Mesothelial cell of epicardium (in vitro differentiated cells): ENCODE measurements at regions not wholly inside any gene's neighbourhood (a gene's known extent, or its start where the extent isn't known, plus 50 kb on each side); places are given as distances from the start of the nearest gene placed in this dataset.
A peak's percentile ranks its signal among the peaks of the same experiment; 100 is the strongest.

Experiments
- DNase-seq, 2 experiments: peaks; one replicate each; pipeline ENCODE4 v3.0.0; 2021; ENCODE audit warnings: low spot score in 2 of 2; ENCODE audit not compliant: unreplicated experiment in 2 of 2
- H3K27ac Mint-ChIP-seq: 2 replicates; pipeline ENCODE4 v1.8.0; 2021; ENCODE audit warnings: mixed read lengths
- H3K27me3 Mint-ChIP-seq: 2 replicates; pipeline ENCODE4 v1.8.0; 2021; ENCODE audit warnings: low read depth, mixed read lengths
- H3K36me3 Mint-ChIP-seq: 2 replicates; pipeline ENCODE4 v1.8.0; 2021; ENCODE audit warnings: mixed read lengths
- H3K4me1 Mint-ChIP-seq: 2 replicates; pipeline ENCODE4 v1.8.0; 2021; ENCODE audit warnings: mixed read lengths
- H3K4me3 Mint-ChIP-seq: 2 replicates; pipeline ENCODE4 v1.8.0; 2021; ENCODE audit warnings: mild to moderate bottlenecking, moderate library complexity, mixed read lengths
- H3K9me3 Mint-ChIP-seq: 2 replicates; pipeline ENCODE4 v1.8.0; 2021; ENCODE audit warnings: mixed read lengths
- CTCF ChIP-seq: fragments of 200-600 bp; sonication (generic); IDR thresholded peaks from one replicate; pipeline ENCODE4 v1.5.0; 2021; ENCODE audit warnings: antibody characterized with exemption; ENCODE audit not compliant: unreplicated experiment

- Mint-ChIP-seq H3K27ac (no peak overlapping the region), H3K27me3 (peaks cover 37% of the 10 kb centered on the region), H3K36me3 (no peaks in the 10 kb centered on the region), H3K4me3 (no peak overlapping the region), H3K4me1 (no peaks in the 10 kb centered on the region), H3K9me3 (peaks cover 4% of the 10 kb centered on the region)
- DNase-seq, result peak; percentile 35 to 72
- TF ChIP-seq CTCF, result peak; percentile 67
Measured at GRCh38 chr4:154982187-154983047, 201.3 kb downstream of the RBM46 start.

GRCh38 chr4:154983714-154984113 lies 202.6 kb downstream of the RBM46 start:
- no peaks in the 10 kb centered on the region for H3K4me1 Mint-ChIP-seq
- no peak for TF ChIP-seq CTCF
- peaks cover 37% of the 10 kb centered on the region for H3K27me3 Mint-ChIP-seq
- DNase-seq, result no peak
- H3K4me3 Mint-ChIP-seq, result no peak overlapping the region
- no peak overlapping the region for H3K27ac Mint-ChIP-seq
- no peaks in the 10 kb centered on the region for H3K36me3 Mint-ChIP-seq
- H3K9me3 Mint-ChIP-seq, result peaks cover 4% of the 10 kb centered on the region

GRCh38 chr4:154984148-154984547 lies 203.1 kb downstream of the RBM46 start:
- no peaks in the 10 kb centered on the region for H3K36me3 Mint-ChIP-seq
- H3K4me3 Mint-ChIP-seq, result no peak overlapping the region
- peaks cover 37% of the 10 kb centered on the region for H3K27me3 Mint-ChIP-seq

GRCh38 chr4:154984616-154985015 lies 203.5 kb downstream of the RBM46 start:
- Mint-ChIP-seq H3K27ac (no peak overlapping the region), H3K36me3 (no peaks in the 10 kb centered on the region), H3K4me1 (no peaks in the 10 kb centered on the region), H3K27me3 (peaks cover 37% of the 10 kb centered on the region), H3K4me3 (no peak overlapping the region), H3K9me3 (peaks cover 4% of the 10 kb centered on the region)
- no peak for TF ChIP-seq CTCF
- DNase-seq, result no peak

More at GRCh38 chr4:154984148-154984547, 203.1 kb downstream of the RBM46 start:
- peaks cover 4% of the 10 kb centered on the region for H3K9me3 Mint-ChIP-seq
- DNase-seq, result no peak
- no peaks in the 10 kb centered on the region for H3K4me1 Mint-ChIP-seq
- no peak for TF ChIP-seq CTCF
- no peak overlapping the region for H3K27ac Mint-ChIP-seq

- H3K36me3 Mint-ChIP-seq, result no peaks in the 10 kb centered on the region
- no peak overlapping the region for H3K4me3 Mint-ChIP-seq
- no peak overlapping the region for H3K27ac Mint-ChIP-seq
- no peaks in the 10 kb centered on the region for H3K4me1 Mint-ChIP-seq
- DNase-seq, result no peak
- H3K9me3 Mint-ChIP-seq, result no peaks in the 10 kb centered on the region
- no peak for TF ChIP-seq CTCF
- H3K27me3 Mint-ChIP-seq, result peaks cover 35% of the 10 kb centered on the region
Measured at GRCh38 chr4:154985673-154986072, 204.6 kb downstream of the RBM46 start.
